Skeletal muscle satellite cell (primary cell): ENCODE measurements at regions not wholly inside any gene's neighbourhood (a gene's known extent, or its start where the extent isn't known, plus 50 kb on each side); places are given as distances from the start of the nearest gene placed in this dataset.
"Not testable (repeated sequence)": the region's sequence is repeated elsewhere in the genome, so short reads cannot be mapped to it uniquely, and the experiment has no call there.

Experiments
- H3K27me3 ChIP-seq: 2 replicates; pipeline ENCODE4 v1.7.0; 2013; ENCODE audit warnings: low read length; ENCODE audit not compliant: control insufficient read depth, insufficient read depth
- H3K36me3 ChIP-seq: 2 replicates; pipeline ENCODE4 v1.7.0; 2013; ENCODE audit warnings: mild to moderate bottlenecking, control low read depth, low read length; ENCODE audit not compliant: insufficient read depth
- H3K4me1 ChIP-seq: 2 replicates; pipeline ENCODE4 v1.7.0; 2013; ENCODE audit warnings: low read length; ENCODE audit not compliant: control insufficient read depth, insufficient read depth
- H3K4me2 ChIP-seq: 2 replicates; pipeline ENCODE4 v1.7.0; 2013; ENCODE audit warnings: mild to moderate bottlenecking, low read length
- H3K4me3 ChIP-seq: 2 replicates; pipeline ENCODE4 v1.7.0; 2013; ENCODE audit warnings: low read length
- H3K9ac ChIP-seq: 2 replicates; pipeline ENCODE4 v1.7.0; 2013; ENCODE audit warnings: mild to moderate bottlenecking, low read depth, low read length, moderate library complexity
- H3K9me3 ChIP-seq: replicated peaks from 2 replicates; pipeline ENCODE4 v1.7.0; 2013; ENCODE audit warnings: mild to moderate bottlenecking, control low read depth, low read length

GRCh38 chr17:83161298-83162034 lies 82.1 kb downstream of the METRNL start:
- Histone ChIP-seq H3K4me3 (peak overlapping the region; percentile 40), H3K4me2 (peak overlapping the region; percentile 52), H3K36me3 (no peaks in the 10 kb centered on the region), H3K4me1 (peaks cover 18% of the 10 kb centered on the region), H3K9ac (peak overlapping the region; percentile 69), H3K27me3 (peaks cover 9% of the 10 kb centered on the region), H3K9me3 (no peaks in the 10 kb centered on the region)

GRCh38 chr17:83162035-83162745 lies 82.8 kb downstream of the METRNL start:
- Histone ChIP-seq H3K4me3 (peak overlapping the region; percentile 3), H3K9ac (peak overlapping the region; percentile 27), H3K27me3 (peaks cover 9% of the 10 kb centered on the region), H3K36me3 (no peaks in the 10 kb centered on the region), H3K4me1 (peaks cover 18% of the 10 kb centered on the region), H3K4me2 (peak overlapping the region; percentile 52), H3K9me3 (no peaks in the 10 kb centered on the region)

- Histone ChIP-seq H3K4me2 (no peak overlapping the region), H3K4me3 (no peak overlapping the region), H3K36me3 (no peaks in the 10 kb centered on the region), H3K4me1 (peaks cover 18% of the 10 kb centered on the region), H3K27me3 (peaks cover 9% of the 10 kb centered on the region), H3K9ac (no peak overlapping the region), H3K9me3 (no peaks in the 10 kb centered on the region)
These were observed 85.1 kb downstream of the METRNL start for GRCh38 chr17:83164490-83164889.

- peaks cover 5% of the 10 kb centered on the region for H3K4me1 ChIP-seq
- no peak overlapping the region for H3K9ac ChIP-seq
- no peak overlapping the region for H3K4me2 ChIP-seq
- no peaks in the 10 kb centered on the region for H3K9me3 ChIP-seq
- no peak overlapping the region for H3K4me3 ChIP-seq
- no peaks in the 10 kb centered on the region for H3K36me3 ChIP-seq
- no peaks in the 10 kb centered on the region for H3K27me3 ChIP-seq
These were observed 91.3 kb downstream of the METRNL start for GRCh38 chr17:83170571-83171260.

GRCh38 chr17:83171661-83172060 lies 92.3 kb downstream of the METRNL start:
- no peaks in the 10 kb centered on the region for H3K36me3 ChIP-seq
- H3K4me2 ChIP-seq: no peak overlapping the region
- H3K9ac ChIP-seq: no peak overlapping the region
- no peak overlapping the region for H3K4me3 ChIP-seq
- peaks cover 5% of the 10 kb centered on the region for H3K4me1 ChIP-seq
- H3K27me3 ChIP-seq: no peaks in the 10 kb centered on the region
- H3K9me3 ChIP-seq: no peaks in the 10 kb centered on the region

GRCh38 chr17:83172099-83172498 lies 92.7 kb downstream of the METRNL start:
- H3K9me3 ChIP-seq, H3K4me3 ChIP-seq, H3K36me3 ChIP-seq, H3K4me2 ChIP-seq, H3K4me1 ChIP-seq, H3K27me3 ChIP-seq, H3K9ac ChIP-seq: not testable (repeated sequence)

GRCh38 chr17:83172646-83173045 lies 93.2 kb downstream of the METRNL start:
- not testable (repeated sequence) for H3K9ac ChIP-seq, H3K36me3 ChIP-seq, H3K4me3 ChIP-seq, H3K27me3 ChIP-seq, H3K9me3 ChIP-seq, H3K4me1 ChIP-seq, H3K4me2 ChIP-seq

- H3K9ac ChIP-seq, H3K4me1 ChIP-seq, H3K36me3 ChIP-seq, H3K4me3 ChIP-seq, H3K27me3 ChIP-seq, H3K9me3 ChIP-seq, H3K4me2 ChIP-seq: not testable (repeated sequence)
These were observed 93.9 kb downstream of the METRNL start for GRCh38 chr17:83173180-83173913.

GRCh38 chr17:83173914-83174361 lies 94.5 kb downstream of the METRNL start:
- Histone ChIP-seq H3K9me3 (no peaks in the 10 kb centered on the region), H3K4me2 (no peak overlapping the region), H3K9ac (no peak overlapping the region), H3K36me3 (no peaks in the 10 kb centered on the region), H3K4me1 (peaks cover 5% of the 10 kb centered on the region), H3K4me3 (no peak overlapping the region), H3K27me3 (no peaks in the 10 kb centered on the region)

GRCh38 chr17:83174362-83175118 lies 95.1 kb downstream of the METRNL start:
- Histone ChIP-seq H3K27me3 (no peaks in the 10 kb centered on the region), H3K4me1 (peaks cover 5% of the 10 kb centered on the region), H3K36me3 (no peaks in the 10 kb centered on the region), H3K4me3 (no peak overlapping the region), H3K9ac (no peak overlapping the region), H3K4me2 (no peak overlapping the region), H3K9me3 (no peaks in the 10 kb centered on the region)
